ENCODE measurements at regions not wholly inside any gene's neighbourhood (a gene's known extent, or its start where the extent isn't known, plus 50 kb on each side); places are given as distances from the start of the nearest gene placed in this dataset.

DNA sequence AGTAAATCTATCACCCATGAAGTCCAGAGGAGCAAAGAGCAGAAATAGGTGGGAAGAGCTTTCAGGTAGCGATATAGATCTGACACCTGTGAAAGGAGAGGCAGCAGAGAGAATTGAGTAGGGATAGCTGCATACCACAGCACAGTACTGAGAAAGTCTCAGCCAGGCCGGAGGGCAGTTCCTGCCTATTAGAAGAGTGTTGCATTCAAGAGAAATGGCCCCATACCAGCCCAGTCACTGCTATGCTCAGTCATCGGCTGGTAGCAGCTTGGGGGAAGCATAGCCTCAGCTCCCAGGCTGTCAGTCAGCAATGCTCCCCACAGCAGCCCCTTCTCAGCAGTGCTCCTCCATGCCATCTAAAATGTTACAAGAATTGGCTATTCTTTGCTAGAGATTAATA lies 285.1 kb upstream of the CDH6 start:
- TF ChIP-seq, protein P1, sequence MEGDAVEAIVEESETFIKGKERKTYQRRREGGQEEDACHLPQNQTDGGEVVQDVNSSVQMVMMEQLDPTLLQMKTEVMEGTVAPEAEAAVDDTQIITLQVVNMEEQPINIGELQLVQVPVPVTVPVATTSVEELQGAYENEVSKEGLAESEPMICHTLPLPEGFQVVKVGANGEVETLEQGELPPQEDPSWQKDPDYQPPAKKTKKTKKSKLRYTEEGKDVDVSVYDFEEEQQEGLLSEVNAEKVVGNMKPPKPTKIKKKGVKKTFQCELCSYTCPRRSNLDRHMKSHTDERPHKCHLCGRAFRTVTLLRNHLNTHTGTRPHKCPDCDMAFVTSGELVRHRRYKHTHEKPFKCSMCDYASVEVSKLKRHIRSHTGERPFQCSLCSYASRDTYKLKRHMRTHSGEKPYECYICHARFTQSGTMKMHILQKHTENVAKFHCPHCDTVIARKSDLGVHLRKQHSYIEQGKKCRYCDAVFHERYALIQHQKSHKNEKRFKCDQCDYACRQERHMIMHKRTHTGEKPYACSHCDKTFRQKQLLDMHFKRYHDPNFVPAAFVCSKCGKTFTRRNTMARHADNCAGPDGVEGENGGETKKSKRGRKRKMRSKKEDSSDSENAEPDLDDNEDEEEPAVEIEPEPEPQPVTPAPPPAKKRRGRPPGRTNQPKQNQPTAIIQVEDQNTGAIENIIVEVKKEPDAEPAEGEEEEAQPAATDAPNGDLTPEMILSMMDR (IDR thresholded peaks at IDR 0.05; ENCODE audit: low read length, missing control alignments): no peak
- no peak for DNase-seq (ENCODE audit: low read depth)

DNA sequence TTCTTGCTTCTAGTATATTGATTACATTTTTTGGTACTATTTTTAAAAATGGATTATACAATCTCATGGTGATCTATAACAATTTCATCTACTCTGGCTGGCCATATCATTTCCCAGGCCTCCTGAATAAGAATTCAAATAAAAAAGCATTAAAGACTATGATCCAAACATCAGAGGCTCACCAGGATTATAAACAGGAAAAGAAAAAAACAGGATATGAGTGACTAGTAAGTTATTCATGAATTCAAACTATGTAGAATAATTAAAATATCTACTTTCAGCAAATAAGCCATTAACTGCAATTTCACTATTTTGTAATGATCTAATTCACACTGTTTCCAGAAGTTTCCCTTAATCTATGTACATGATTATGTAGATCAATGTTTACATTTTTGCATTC lies 293.1 kb upstream of the CDH6 start:
- DNase-seq (ENCODE audit: low read depth): no peak
- TF ChIP-seq, protein P1 (IDR thresholded peaks at IDR 0.05; ENCODE audit: low read length, missing control alignments): no peak
- no peak overlapping the region for H3K4me3 ChIP-seq (replicated peaks; ENCODE audit: low read depth, low read length)

More for the DNA sequence above, 285.1 kb upstream of the CDH6 start:
- H3K4me3 ChIP-seq (replicated peaks; ENCODE audit: low read depth, low read length): no peak overlapping the region

DNA sequence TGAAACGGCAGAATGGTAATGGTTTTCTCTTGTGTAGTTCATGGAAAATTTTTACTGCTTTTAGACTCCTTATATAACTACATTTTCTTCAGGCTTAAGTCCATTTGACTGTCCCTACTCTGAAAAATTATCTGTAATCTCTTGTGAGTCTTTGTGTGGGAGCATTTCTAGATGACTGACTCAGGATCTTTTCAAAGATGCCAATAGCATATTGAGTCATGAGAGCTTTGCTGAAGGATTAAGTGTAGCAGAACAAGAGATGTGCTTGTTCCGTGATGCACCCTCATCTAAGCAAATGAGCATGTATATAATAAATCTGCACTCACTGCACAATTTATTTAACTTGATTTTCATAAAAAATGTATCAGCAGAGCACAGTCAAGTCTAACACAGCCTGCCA lies 298.7 kb upstream of the CDH6 start:
- DNase-seq (ENCODE audit: low read depth): no peak
- no peak overlapping the region for H3K4me3 ChIP-seq (replicated peaks; ENCODE audit: low read depth, low read length)
- TF ChIP-seq, protein P1 (IDR thresholded peaks at IDR 0.05; ENCODE audit: low read length, missing control alignments): no peak

DNA sequence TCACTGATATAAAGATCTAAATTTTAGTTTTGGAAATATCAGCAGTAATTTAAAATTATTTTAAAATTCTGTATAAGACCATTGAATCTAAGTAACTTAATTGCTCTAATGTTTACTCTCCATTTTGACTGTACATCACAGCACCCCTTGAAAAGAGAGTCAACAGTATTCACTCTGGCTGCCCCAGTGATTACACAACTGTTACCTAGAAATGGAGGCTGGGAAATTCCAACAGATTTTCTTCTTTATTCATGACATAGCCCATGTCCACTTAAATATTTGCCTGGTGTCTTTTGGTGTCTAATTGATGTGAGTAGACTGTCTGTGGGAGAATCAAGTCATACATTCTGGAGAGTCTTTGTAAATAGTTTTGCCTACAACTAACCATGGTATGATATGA lies 301.8 kb upstream of the CDH6 start:
- TF ChIP-seq, protein P1 (IDR thresholded peaks at IDR 0.05; ENCODE audit: low read length, missing control alignments): no peak
- H3K4me3 ChIP-seq (replicated peaks; ENCODE audit: low read depth, low read length): no peak overlapping the region
- no peak for DNase-seq (ENCODE audit: low read depth)

DNA sequence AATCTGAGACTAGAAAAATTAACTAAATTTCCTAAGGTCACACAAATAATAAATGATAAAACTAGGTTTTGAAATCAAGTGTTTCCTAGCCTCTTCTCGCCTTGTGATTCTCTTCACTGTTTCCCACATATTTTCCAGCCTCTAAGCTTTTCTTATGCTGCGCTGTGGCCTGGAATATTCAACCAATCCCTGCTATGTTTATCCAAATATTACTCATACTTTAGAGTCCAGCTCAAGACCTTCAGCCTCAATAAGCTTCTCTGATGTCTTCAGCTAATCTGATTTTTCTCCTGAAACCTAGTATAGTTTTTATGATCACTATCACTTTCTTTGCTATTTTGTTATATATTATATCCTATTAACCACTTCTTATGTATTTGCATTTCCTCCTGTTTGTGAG lies 303.1 kb upstream of the CDH6 start:
- TF ChIP-seq, protein P1 (IDR thresholded peaks at IDR 0.05; ENCODE audit: low read length, missing control alignments): no peak

DNA sequence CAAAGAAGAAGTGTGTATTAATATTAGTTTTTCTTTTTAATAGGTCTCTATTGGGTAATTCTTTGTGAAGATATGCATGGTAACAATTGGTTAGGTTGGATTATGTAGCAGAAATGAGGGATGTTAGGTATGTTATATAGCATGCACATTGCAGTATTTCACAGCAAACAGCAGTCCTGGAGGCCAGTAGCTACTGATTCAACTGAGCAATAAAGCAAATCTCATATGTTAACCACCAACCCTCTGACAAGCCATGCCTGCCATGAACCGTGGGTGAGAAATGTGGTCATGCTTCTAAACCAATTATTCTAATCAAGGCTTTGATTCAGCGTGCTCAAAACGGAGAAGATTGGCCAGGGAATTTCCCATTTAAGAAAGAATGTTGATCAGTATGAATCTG lies 313.0 kb upstream of the CDH6 start:
- DNase-seq (ENCODE audit: low read depth): no peak
- TF ChIP-seq, protein P1 (IDR thresholded peaks at IDR 0.05; ENCODE audit: low read length, missing control alignments): no peak
- H3K4me3 ChIP-seq (replicated peaks; ENCODE audit: low read depth, low read length): no peak overlapping the region

More for the DNA sequence above, 303.1 kb upstream of the CDH6 start:
- no peak overlapping the region for H3K4me3 ChIP-seq (replicated peaks; ENCODE audit: low read depth, low read length)
- DNase-seq (ENCODE audit: low read depth): no peak

DNA sequence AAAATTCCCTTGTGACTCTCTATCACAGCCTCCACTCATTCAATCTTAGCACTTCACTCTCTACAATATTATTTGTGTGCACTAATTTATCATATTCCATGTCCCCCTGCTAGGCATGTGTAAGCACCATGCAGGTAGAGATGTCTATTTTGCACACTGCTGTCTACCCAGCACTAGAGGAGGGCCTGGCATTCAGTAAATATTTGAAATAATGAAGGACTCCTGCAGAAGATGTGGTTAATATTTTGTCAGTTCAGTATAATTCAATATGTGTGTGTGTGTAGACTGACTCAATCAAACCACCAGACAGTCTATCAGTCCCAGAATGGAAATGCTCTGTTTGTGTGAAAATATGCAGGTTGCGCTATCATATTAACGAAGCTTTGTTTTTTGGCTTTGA lies 313.6 kb upstream of the CDH6 start:
- no peak for DNase-seq (ENCODE audit: low read depth)
- no peak overlapping the region for H3K4me3 ChIP-seq (replicated peaks; ENCODE audit: low read depth, low read length)
- TF ChIP-seq, protein P1 (IDR thresholded peaks at IDR 0.05; ENCODE audit: low read length, missing control alignments): no peak

Measured in fibroblast of pulmonary artery (primary cell).